GM21390 (cell line): ENCODE measurements at regions not wholly inside any gene's neighbourhood (a gene's known extent, or its start where the extent isn't known, plus 50 kb on each side); places are given as distances from the start of the nearest gene placed in this dataset.
"Not testable (repeated sequence)": the region's sequence is repeated elsewhere in the genome, so short reads cannot be mapped to it uniquely, and the experiment has no call there.

ENCODE experiments used
- ATAC-seq: cut with Tn5 transposase; IDR thresholded peaks from one replicate; pipeline ENCODE4 v1.9.1; 2021; ENCODE audit not compliant: unreplicated experiment

DNA sequence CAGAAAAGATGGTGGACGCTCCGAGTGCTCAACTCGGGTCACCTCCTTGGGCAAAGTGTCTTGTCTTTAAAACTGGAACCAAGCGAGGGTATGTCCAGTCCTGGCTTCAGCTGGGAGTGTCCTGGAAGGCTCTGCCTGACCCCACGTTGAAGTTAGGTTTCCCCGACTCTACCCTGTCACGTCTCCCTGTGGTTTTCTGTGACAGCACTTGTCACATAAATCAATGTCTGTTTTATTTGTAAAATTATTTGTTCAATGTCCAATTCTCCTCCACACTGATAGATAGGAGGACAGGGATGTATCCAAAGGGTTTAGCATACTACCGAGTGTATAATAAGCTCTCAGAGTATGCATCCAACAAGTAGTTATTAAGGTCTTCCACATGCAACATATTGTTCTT lies 197.7 kb upstream of the IRF2BP2 start:
- not testable (repeated sequence) for ATAC-seq

DNA sequence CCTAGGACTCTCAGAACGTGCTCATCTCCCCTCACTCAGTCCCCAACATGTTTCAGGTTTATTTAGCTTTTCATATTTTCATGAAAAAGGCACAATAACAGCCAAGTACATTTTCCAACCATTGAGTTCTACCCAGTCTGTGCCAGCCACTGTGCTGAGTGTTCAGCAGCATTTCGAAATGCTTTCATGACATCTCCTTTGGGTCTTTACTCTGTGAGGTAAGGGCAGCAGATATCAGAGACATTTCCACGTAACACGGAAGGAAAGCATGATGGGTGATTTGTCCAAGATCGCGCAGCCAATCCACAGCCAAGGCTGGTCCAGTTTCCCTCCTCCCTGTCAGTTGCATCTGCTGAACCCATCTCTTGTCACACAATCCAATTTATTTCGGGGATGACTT lies 192.6 kb upstream of the IRF2BP2 start:
- ATAC-seq = not testable (repeated sequence)

DNA sequence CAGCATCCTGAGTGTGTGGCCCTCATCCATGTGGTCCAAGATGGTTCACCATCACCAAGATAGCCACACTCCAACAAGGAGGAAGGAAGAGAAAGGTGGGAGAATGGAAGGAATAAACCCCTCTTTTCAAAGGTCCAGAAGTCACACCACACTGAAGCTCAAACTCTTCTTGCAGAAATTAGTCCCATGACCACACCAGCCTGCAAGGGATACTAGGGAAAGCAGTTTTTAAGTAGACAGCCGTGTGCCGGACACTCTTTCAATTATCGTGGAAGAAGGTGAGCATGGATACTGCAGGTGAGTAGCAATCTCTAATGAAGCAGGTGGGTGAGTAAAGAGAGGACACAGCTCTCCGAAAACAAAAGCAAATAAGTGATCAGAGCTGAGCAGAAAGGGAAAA lies 191.7 kb upstream of the IRF2BP2 start:
- not testable (repeated sequence) for ATAC-seq

DNA sequence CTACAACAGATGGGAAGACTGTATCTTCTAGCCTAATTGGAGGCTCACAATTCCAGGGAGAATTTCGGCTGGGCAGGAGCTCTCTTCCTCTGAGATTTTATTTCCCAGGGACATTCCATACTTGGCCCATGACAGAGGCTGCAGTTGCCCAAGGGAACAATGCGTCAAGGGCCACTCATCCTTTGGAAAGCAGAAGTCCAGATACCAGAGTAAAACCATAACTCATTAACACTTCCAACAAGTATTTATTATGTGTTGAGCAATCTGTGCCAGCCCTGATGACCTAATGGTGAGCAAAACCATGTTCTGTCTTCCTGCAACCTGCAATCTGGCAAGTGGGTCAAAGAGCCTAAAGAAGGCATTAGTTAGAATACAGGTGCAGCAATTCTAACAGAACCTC lies 191.2 kb upstream of the IRF2BP2 start:
- ATAC-seq = not testable (repeated sequence)

DNA sequence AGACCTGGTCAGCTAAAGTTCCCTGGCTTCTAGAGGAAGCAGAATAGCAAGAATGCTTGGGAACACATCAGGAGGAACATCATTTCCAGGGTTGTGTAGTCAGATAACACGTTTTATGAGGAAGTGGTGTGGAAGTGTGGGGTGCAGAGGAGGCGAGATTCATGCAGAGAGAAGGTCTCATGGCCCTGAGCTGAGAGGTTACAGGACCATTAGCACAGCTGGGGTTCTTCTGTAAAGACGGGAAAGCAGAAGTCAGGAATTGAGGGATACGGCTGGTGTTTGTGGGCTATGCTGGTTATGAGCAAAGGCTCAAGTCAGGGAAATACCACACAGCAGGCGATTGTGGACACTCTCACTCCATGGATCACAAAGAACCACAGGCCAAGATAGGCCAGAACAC lies 190.6 kb upstream of the IRF2BP2 start:
- not testable (repeated sequence) for ATAC-seq

DNA sequence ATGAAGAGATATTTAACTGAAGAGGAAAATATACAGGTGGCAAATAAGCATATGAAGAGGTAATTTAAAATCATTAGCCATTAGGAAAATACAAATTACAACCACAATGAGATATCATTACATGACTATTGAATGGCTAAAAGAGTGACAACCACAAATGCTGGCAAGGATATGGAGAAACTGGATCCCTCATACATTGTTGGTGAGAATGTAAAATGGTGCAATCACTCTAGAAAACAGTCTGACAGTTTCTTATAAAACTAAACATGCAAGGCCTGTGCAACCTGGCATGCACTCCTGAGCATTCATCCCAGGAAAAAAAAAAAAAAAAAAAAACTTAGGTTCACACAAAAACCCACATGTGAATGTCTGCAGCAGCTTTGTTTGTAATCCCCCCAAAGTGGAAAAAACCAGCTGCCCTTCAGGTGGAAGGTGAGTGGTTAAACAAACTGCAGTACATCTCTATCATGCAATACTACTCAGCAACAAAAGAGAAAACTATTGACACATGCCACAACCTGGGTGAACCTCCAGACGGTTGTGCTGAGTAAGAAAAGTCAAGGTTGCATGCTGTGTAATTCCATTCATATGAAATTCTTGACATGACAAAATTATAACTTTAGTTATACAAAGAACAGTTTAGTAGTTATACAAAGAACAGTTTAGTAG lies 189.2 kb upstream of the IRF2BP2 start:
- not testable (repeated sequence) for ATAC-seq

DNA sequence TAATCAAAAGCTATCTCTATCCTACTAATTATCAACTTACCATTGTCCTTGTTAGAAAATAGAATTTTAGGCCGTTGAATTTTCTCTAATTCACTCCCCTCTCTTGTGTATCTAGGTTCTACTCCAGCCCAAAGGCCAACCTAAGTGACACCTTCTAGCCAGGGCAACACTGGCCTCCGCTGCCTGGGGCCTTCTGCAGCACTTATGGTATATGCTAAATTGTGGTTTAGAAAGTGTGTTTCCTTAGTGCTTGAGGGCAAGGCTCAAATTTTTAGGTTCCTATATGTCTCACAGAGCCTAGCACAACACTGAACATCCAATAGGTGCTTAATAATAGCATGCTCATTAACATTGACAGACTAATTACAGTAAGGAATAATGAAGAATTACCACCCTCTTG lies 187.2 kb upstream of the IRF2BP2 start:
- ATAC-seq = not testable (repeated sequence)

DNA sequence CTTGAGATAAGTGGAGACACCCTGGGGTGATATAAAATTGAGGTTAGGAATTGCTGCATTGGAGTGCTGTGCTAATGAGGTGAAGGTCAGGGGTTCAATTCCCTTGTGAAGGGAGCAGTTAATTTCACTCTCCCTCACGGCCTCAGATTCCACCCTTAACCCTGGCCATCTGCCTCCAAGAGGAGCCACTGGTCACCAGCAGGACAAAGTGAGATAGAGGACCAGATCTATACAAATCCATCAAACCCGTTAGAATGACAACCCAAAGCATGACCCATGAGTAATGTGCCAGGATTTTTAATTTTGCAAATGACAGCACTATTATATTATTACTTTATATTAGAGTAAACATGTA lies 186.4 kb upstream of the IRF2BP2 start:
- ATAC-seq = not testable (repeated sequence)

DNA sequence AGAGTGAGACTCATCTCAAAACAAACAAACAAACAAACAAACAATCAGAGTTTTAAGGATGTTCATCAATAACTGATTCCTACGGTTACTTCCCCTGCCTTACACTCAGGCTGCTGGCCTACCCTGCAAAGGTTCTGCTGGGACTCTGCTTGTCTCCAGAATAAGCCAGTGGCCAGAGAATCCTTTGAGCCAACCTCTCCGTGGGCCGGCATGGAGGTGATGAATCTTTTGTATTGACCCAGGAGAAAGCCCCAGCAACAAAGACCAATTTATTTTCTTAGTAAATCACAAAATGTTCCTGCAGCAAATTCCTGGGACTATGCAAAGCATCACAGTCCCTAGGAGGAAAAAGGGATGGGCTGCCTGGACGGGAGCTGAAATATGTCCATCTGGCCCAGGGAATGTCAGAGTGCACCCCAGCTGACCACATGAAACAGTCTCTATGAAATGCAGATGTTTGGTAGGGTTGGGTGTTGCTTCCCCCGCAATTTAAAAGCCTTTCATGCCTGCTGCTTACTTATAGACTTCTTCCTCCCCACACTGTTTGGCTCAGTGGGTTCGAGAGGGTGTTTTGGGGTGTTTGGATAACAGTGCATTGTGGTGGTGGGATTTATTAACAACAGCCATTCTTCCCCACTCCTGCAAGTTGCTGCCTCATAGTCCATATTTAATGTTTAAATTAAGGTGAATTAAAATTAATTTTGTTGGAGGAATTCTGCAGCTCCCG lies 185.9 kb upstream of the IRF2BP2 start:
- not testable (repeated sequence) for ATAC-seq

DNA sequence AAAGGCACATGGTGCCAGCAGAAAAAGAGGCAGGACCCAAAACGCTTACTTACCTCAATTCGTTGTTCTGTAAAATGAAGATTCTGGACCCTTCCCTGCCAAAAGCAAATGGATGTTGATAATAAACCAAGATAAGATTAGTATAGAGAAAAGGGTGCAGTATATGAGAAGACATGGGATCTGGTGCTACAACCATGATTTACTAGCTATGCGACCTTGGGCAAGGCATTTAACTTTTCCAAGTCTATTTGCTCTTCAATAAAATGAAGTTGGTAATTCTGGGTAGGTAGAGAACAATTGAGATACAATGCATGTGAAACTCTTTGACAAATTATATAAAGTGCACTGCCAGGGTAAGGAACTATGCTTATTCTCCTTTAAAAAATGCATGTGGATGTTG lies 185.0 kb upstream of the IRF2BP2 start:
- not testable (repeated sequence) for ATAC-seq

DNA sequence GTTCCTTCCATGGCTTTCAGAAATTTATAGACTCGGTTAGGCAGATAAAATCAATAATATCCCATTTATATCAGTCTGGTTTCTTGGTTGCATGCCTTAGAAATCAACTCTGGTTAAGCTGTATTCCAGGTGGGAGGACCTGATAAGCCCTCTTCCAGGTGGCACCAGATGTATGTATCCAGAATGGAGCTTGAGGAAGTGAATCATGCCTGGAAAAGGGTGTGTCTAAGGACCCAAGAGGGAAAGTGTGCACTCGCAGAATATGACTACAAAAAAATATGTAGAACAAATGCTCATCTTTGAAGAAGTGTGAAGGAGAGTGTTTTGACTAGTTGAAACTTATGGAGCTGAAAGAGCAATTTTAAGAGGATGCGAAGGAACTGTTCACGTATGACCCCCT lies 184.5 kb upstream of the IRF2BP2 start:
- not testable (repeated sequence) for ATAC-seq

DNA sequence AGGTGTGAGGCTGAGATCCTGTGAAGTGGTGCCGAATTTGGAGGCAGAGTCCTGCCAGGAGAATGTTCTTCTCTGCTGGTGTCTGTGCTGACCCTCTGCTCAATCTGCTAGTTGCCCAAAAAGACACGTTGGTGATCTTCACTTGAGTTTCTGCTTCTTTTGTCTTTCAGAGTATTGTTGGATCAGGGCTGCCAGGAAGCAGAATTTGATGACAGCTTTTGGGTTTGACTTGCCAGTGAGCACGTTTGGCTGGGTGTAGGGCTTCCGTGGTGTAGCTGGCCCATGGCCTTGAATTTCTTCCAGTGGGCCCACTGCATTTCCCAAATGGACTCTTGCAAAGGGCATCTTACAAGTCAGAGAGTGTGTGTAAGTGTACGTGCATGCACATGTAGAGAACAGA lies 183.9 kb upstream of the IRF2BP2 start:
- not testable (repeated sequence) for ATAC-seq

DNA sequence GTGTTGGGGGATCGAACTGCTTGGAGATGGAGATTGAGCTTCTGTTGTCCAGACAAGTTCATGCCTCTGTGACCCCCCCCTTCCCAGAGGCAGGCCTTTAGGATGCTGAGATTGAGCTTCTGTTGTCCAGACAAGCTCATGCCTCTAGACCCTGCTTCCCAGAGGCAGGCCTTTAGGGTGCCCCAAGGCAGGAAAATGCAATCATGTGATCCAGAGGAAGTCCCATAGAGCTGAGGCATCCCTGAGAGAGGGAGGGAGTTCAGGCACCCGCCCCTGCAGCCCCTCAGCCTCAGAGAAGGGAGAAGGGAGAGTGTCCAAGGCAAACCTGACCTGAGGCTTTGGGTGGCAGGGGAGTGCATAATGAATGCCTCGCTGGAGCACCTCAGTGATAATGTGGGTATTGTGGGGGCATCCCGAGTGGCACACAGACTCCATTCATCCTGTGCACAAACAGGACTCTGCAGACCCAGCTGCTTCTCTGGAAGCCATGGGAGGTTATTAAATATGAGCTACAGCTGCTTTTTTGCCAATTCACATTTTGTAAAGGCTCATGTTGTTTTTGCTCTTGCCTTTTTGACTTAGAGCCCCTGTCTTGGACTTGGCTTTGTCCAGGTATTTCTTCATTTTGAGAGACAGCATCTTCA lies 182.4 kb upstream of the IRF2BP2 start:
- ATAC-seq = not testable (repeated sequence)

DNA sequence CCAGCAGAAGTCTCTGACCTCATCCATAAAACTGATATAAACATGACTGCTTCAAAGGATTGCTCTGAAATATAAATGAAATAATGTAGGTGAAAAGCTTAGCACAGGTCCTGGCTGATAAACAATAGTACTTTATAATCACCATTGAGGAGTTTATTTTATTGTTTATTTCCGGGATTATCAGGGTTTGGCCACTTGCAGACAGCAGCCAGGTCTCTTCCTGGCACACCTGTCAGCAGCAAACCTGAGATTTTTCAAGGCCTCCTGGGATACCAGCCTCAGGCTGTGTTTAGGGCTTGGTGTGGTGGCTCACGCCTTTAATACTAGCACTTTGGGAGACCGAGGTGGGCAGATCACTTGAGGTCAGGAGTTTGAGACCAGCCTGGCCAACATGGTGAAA lies 181.6 kb upstream of the IRF2BP2 start:
- ATAC-seq = not testable (repeated sequence)

DNA sequence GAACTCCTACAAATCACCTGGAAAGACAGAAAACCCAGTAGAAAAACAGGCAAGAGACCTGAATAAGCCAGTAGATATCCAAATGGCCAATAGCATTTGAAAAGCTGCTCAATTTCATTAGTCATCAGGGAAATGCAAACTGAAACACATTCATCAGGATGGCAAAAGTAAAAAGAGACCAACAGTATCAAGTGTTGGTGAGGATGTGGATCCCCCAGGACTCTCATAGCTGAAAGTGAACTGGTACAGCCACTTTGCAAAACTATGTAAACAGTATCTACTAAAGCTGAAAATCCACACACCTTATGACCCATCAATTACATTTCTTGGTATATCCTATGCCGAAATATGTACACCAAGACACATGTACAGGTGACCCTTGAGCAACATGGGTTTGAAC lies 180.4 kb upstream of the IRF2BP2 start:
- ATAC-seq = not testable (repeated sequence)

DNA sequence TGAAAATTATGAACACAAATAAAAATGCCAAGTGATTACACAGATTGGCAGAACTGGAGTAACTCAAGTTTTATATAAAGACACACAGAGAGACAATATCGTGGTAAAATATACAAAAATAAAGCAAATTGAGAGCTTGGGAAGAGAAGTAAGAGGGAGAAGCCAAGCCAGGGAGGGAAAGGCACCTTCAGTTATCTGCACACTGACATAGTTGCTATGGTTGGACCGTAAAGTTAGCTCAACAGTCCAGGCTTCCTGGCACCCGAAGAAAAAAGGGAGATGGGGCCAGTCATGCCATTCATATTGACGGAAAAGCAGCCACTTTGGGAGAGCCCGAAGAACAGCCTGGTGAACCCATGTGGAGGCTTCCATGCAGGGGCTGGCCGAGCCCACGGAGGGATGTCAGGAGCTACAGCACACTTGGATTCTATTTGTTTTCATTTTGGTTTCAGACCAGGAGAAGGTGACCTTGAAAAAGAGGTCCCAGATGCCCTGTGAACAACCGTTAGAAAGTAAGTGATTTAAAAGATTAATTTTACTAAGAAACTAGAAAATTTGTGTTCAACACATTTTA lies 177.1 kb upstream of the IRF2BP2 start:
- not testable (repeated sequence) for ATAC-seq

DNA sequence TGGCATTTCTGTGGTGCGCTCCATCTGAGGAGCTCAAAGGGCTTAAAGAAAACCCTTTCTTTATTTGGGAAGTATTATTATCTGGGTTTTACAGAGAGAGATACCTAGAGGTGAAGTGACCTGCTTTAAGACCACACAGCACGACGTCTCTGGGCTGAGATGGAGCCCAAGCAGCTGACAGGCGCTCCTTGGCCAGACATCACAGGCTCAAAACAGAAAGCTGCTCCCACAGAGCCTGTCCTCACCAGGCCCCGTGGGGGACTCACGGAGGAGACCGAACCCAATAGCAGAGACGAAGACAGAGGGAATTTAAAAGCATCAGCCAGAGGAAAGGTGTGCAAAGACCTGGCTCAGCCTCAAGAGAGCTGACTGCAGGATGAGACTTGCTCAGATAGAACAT lies 175.9 kb upstream of the IRF2BP2 start:
- not testable (repeated sequence) for ATAC-seq

DNA sequence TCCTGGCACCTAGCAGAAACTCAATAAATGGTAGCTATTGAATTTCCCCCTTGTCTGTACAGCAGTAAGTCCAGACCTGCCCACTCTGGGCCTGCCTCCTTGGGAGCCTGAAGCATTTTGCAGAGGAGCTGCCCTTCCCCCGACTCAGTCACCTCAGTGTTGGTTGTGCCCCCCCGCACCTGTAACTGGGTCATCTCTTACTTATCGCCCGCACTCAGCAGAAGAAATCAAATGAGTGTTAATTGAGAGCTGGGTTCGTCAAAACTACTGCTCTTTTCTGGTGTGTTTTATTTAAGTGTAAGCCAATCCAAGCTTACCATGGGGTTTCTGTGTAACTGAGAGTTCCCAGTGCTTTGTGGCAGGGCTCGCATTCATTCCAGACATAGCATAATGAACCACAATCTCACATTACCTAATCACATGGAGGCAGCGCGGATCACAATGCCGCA lies 175.5 kb upstream of the IRF2BP2 start:
- not testable (repeated sequence) for ATAC-seq

DNA sequence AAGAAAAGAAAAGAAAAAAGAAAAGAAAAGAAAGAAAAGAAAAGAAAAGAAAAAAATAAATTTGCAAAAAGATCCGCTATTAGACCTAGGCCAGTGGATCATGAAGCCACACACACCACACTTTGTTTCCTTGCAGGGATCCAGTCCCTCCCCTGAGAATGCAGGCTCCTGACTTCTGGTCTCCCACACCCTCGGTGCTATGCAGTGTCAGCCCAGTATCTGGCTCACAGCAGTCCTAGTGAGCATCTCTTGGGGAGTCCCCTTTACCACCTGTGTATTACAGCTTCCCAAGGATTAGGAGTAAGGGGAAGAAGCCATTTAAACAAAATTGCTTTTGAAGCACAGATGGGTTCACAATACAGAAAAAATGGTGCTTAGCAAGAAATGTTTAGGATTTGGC lies 174.1 kb upstream of the IRF2BP2 start:
- ATAC-seq = not testable (repeated sequence)

DNA sequence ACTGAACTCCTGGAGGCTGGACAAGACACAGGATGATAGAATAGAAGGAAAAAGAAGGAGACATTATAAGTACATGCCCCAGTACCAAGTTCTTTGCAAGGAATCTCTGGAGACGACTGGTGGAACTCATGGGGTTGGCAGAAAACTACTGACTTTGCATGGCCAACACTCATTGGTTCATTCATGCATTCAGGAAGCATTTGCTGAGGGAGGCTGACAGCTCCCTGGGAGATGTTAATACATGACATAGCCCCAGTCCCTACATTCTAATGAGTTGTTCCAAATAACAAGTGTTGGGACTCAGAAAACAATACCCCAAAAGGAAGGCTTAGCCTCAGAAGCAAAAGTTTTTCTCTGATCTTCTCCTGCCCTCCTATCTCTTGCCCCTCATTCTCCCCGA lies 172.8 kb upstream of the IRF2BP2 start:
- ATAC-seq = no peak

DNA sequence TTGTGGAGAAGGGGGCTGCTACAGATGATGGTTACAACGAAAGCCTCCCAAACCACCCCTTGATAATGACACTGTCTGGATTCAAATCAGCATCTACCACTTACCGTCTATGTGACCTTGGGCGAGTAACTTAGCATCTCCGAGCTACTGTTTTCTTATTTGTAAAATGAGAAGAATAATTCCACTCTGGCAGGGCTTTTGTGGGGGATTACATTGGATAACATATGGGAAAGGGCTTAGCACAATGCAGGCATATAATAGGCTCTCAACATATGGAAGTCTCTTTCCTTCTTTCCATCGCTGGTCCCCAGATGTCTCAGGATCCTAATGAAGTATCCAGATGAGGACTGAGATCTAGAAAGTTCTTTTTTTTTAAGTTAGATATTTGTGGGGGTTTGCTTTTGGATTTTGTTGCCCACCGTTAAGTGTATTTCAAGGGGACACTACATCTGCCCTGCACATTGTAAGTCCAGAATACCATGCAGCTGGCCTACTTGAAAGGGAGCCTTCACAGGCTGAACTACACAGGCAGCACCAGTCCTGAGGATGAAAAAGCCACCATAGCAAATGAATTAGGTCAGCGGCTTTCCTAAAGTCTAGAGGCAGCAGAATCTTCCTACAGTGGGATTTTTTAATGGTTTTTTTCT lies 172.2 kb upstream of the IRF2BP2 start:
- no peak for ATAC-seq
